CD8-positive, alpha-beta memory T cell (primary cell): ENCODE measurements at regions not wholly inside any gene's neighbourhood (a gene's known extent, or its start where the extent isn't known, plus 50 kb on each side); places are given as distances from the start of the nearest gene placed in this dataset.

Experiments used
- CTCF ChIA-PET: fragments of 350-600 bp; sonication (Branson Sonifier 250); formaldehyde crosslinking; loops from one replicate; lab custom pipeline; 2021; ENCODE audit warnings: antibody characterized with exemption; lab: Charles Lee
- POLR2A ChIA-PET: fragments of 350-600 bp; sonication (Branson Sonifier 250); formaldehyde crosslinking; loops from one replicate; lab custom pipeline; 2021; ENCODE audit warnings: antibody characterized with exemption; lab: Charles Lee
- DNase-seq, 5 donors: peaks; one replicate each; pipeline versions ENCODE4 v3.0.0 to v3.0.0-alpha.2; 2020 to 2022; ENCODE audit warnings: mixed read lengths in 1 of 5
- H3K27ac ChIP-seq: one replicate; pipeline ENCODE4 v1.7.0; 2013; ENCODE audit warnings: low read depth, mild to moderate bottlenecking, low read length, moderate library complexity
- H3K27me3 ChIP-seq: 2 replicates; pipeline ENCODE4 v1.7.0; 2013; ENCODE audit warnings: low read length, mild to moderate bottlenecking; ENCODE audit not compliant: insufficient read depth, poor library complexity, severe bottlenecking
- H3K36me3 ChIP-seq: 2 replicates; pipeline ENCODE4 v1.7.0; 2013; ENCODE audit warnings: mild to moderate bottlenecking, low read length, moderate library complexity; ENCODE audit not compliant: insufficient read depth
- H3K4me1 ChIP-seq: 2 replicates; pipeline ENCODE4 v1.7.0; 2013; ENCODE audit warnings: mild to moderate bottlenecking, low read length, moderate library complexity; ENCODE audit not compliant: insufficient read depth
- H3K4me3 ChIP-seq: 2 replicates; pipeline ENCODE4 v1.7.0; 2013; ENCODE audit warnings: mild to moderate bottlenecking, low read length
- H3K9me3 ChIP-seq: 2 replicates; pipeline ENCODE4 v1.7.0; 2013; ENCODE audit warnings: mild to moderate bottlenecking, low read length
- H3K27ac Mint-ChIP-seq, 8 donors: one replicate each; pipeline ENCODE4 v1.8.0; 2020 to 2021; ENCODE audit warnings: mixed read lengths in 8 of 8, mild to moderate bottlenecking in 6 of 8, inconsistent platforms in 3 of 8, moderate library complexity in 3 of 8
- H3K27me3 Mint-ChIP-seq, 2 donors: one replicate each; pipeline ENCODE4 v1.8.0; 2020 to 2021; ENCODE audit warnings: mixed read lengths in 2 of 2, mild to moderate bottlenecking in 1 of 2, moderate library complexity in 1 of 2
- H3K36me3 Mint-ChIP-seq, 3 donors: one replicate each; pipeline ENCODE4 v1.8.0; 2020 to 2021; ENCODE audit warnings: mixed read lengths in 3 of 3, inconsistent platforms in 1 of 3, mild to moderate bottlenecking in 1 of 3
- H3K4me1 Mint-ChIP-seq, 3 donors: one replicate each; pipeline ENCODE4 v1.8.0; 2020 to 2021; ENCODE audit warnings: mixed read lengths in 3 of 3, inconsistent platforms in 1 of 3, mild to moderate bottlenecking in 1 of 3
- H3K4me3 Mint-ChIP-seq, 7 donors: one replicate each; pipeline ENCODE4 v1.8.0; 2020 to 2021; ENCODE audit warnings: mixed read lengths in 7 of 7, mild to moderate bottlenecking in 6 of 7, moderate library complexity in 4 of 7, inconsistent platforms in 2 of 7
- H3K9me3 Mint-ChIP-seq, 5 donors: one replicate each; pipeline ENCODE4 v1.8.0; 2020 to 2022; ENCODE audit warnings: mixed read lengths in 5 of 5, mild to moderate bottlenecking in 3 of 5, moderate library complexity in 2 of 5, inconsistent platforms in 1 of 5

DNA sequence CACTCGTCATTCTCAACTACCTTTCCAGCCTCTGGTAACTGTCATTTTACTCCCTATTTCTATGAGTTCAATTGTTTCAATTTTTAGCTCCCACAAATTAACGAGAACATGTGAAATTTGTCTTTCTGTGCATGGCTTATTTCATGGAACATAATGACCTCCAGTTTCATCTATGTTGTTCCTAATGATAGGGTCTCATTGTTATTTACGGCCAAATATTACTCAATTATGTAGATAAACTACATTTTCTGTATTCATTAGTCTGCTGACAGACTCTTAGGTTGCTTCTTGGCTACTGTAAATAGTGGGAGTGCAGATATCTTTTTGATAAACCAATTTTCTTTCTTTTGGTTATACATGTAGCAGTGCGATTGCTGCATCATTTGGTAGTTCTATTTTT, 374.9 kb upstream of the ROBO1 start:
- H3K4me1 Mint-ChIP-seq: no peaks in the 10 kb centered on the region
- POLR2A ChIA-PET: no interaction called here
- H3K27me3 Mint-ChIP-seq: no peaks in the 10 kb centered on the region
- no peak overlapping the region for H3K4me3 Mint-ChIP-seq
- no peaks in the 10 kb centered on the region for H3K4me1 ChIP-seq
- no peak for DNase-seq
- H3K27me3 ChIP-seq: no peaks in the 10 kb centered on the region
- H3K36me3 Mint-ChIP-seq: no peaks in the 10 kb centered on the region
- CTCF ChIA-PET: no interaction called here
- no peaks in the 10 kb centered on the region for H3K36me3 ChIP-seq
- no peak overlapping the region for H3K27ac ChIP-seq
- no peaks in the 10 kb centered on the region for H3K9me3 ChIP-seq
- no peak overlapping the region for H3K4me3 ChIP-seq
- no peak overlapping the region for H3K27ac Mint-ChIP-seq
- peaks cover 10 to 47% (median 32%) of the 10 kb centered on the region in 5 donors for H3K9me3 Mint-ChIP-seq

DNA sequence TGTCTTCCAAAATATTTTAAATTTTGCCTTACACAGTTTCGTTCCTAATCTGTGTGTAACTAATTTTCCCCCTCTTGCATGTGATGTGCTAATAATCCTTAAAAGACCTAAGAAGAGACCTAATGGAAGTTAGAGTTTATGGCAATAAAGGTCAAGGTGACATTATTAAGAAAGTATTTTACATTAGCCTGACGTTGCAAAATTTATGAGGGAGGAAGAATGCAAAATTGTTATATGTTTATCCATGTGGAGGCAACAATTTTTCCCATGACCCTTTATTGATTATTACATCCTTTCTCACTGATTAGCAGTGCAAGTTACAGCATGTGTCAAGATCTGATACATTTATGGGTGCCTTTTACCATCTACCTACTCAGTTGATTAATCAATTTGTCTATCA, 373.8 kb upstream of the ROBO1 start:
- ChIA-PET POLR2A (no interaction called here), CTCF (no interaction called here)
- Histone ChIP-seq H3K4me1 (no peaks in the 10 kb centered on the region), H3K4me3 (no peak overlapping the region), H3K27me3 (no peaks in the 10 kb centered on the region), H3K9me3 (no peaks in the 10 kb centered on the region), H3K27ac (no peak overlapping the region), H3K36me3 (no peaks in the 10 kb centered on the region)
- Mint-ChIP-seq H3K4me3 (no peak overlapping the region), H3K4me1 (no peaks in the 10 kb centered on the region), H3K9me3 (peaks cover 13 to 50% (median 30%) of the 10 kb centered on the region in 5 donors), H3K27ac (no peak overlapping the region), H3K27me3 (no peaks in the 10 kb centered on the region), H3K36me3 (no peaks in the 10 kb centered on the region)
- no peak for DNase-seq

DNA sequence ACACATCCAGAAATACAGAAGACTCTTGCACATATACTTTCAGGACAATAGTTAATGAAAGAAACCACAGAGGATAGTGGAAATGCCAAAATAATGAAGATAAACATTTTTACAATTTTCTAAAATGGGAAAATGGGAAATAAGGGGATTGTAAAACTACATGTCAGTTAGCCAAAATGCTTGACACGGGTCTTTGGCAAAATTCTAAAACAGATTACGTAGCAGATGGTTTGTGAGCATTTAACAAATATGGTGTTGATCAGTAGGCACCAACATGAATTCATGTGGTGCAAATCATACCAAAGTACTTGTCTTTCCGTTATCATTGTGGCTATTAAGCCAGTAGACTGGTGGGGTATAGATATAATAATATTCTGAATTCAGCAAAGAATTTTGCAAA, 348.5 kb upstream of the ROBO1 start:
- no peak overlapping the region for H3K27ac Mint-ChIP-seq
- Histone ChIP-seq H3K36me3 (no peaks in the 10 kb centered on the region), H3K4me3 (no peak overlapping the region), H3K4me1 (no peaks in the 10 kb centered on the region), H3K27ac (no peak overlapping the region), H3K27me3 (no peaks in the 10 kb centered on the region), H3K9me3 (no peaks in the 10 kb centered on the region)
- peaks cover 7 to 43% (median 8%) of the 10 kb centered on the region in 5 donors for H3K9me3 Mint-ChIP-seq
- H3K4me1 Mint-ChIP-seq: no peaks in the 10 kb centered on the region
- ChIA-PET CTCF (no interaction called here), POLR2A (no interaction called here)
- peaks cover 0 to 1% of the 10 kb centered on the region in 2 donors for H3K27me3 Mint-ChIP-seq
- H3K4me3 Mint-ChIP-seq: no peak overlapping the region
- no peaks in the 10 kb centered on the region for H3K36me3 Mint-ChIP-seq
- DNase-seq: no peak

DNA sequence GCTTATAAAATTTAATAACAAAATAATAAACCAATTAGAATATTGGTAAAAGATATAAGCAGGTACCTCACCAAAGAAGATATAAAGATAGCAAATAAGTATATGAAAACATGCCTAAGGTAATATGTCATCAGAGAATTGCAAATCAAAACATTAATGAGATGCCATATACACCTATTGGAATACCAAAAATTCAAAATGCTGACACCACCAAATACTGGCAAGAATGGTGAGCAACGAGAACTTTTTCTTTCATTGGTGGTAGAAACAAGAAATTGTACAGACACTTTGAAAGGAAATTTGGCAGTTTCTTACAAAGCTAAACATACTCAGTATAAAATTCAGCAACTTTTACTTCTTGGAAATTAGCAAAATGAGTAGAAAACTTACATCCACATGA, 346.9 kb upstream of the ROBO1 start:
- H3K4me1 Mint-ChIP-seq: no peaks in the 10 kb centered on the region
- H3K9me3 Mint-ChIP-seq: peaks cover 6 to 38% (median 7%) of the 10 kb centered on the region in 5 donors
- H3K4me3 Mint-ChIP-seq: no peak overlapping the region
- ChIA-PET CTCF (no interaction called here), POLR2A (no interaction called here)
- Histone ChIP-seq H3K4me1 (no peaks in the 10 kb centered on the region), H3K4me3 (no peak overlapping the region), H3K9me3 (no peaks in the 10 kb centered on the region), H3K36me3 (no peaks in the 10 kb centered on the region), H3K27ac (no peak overlapping the region), H3K27me3 (no peaks in the 10 kb centered on the region)
- no peak overlapping the region for H3K27ac Mint-ChIP-seq
- peaks cover 0 to 1% of the 10 kb centered on the region in 2 donors for H3K27me3 Mint-ChIP-seq
- DNase-seq: no peak
- H3K36me3 Mint-ChIP-seq: no peaks in the 10 kb centered on the region

DNA sequence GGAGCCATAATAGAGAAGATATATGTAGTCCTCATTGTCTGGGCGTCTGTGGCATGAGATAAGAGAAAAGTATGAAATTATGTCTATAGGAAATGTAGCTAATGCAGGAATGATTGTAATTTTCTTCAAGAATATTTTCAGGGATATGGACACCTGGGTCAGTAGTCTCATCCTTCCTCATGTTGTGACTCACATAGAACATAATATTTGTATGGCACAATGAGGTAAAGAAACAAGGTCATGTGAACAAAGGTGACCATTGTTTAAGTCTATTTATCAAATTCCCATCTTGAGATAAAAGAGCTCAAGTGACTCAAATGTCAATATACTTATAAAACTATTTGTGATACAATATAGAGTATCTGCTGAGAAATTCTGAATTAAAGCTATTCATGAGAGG, 345.5 kb upstream of the ROBO1 start:
- Histone ChIP-seq H3K36me3 (no peaks in the 10 kb centered on the region), H3K27me3 (no peaks in the 10 kb centered on the region), H3K4me3 (no peak overlapping the region), H3K4me1 (no peaks in the 10 kb centered on the region), H3K9me3 (no peaks in the 10 kb centered on the region), H3K27ac (no peak overlapping the region)
- Mint-ChIP-seq H3K9me3 (peaks cover 4 to 39% (median 6%) of the 10 kb centered on the region in 5 donors), H3K27me3 (peaks cover 0 to 1% of the 10 kb centered on the region in 2 donors), H3K27ac (no peak overlapping the region), H3K4me3 (no peak overlapping the region), H3K36me3 (no peaks in the 10 kb centered on the region), H3K4me1 (no peaks in the 10 kb centered on the region)
- ChIA-PET POLR2A (no interaction called here), CTCF (no interaction called here)
- no peak for DNase-seq

DNA sequence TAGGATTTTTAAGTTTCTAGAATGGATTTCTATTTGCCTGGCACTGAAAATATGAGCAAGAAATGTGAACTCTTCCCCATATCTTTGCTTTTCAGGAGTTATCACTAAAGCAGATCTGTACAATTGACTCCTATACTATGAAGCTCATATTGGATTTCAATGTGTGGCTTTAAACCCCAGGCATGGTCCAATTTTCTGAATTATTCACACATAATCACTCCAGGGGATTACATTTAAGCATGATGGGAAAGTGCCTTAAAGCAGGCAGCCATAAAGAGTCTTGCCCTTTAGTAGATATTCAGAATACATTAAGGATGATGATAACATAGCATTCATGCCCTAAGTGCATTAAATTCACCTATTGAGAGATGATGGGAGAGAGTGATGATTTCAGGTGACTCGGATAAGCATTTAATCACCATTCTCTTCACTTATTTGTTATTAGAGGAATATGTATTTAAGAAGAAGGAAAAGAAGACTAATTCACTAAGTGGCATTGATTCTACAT, 331.8 kb upstream of the ROBO1 start:
- CTCF ChIA-PET: no interaction called here
- Mint-ChIP-seq H3K36me3 (no peaks in the 10 kb centered on the region), H3K27ac (no peak overlapping the region)

DNA sequence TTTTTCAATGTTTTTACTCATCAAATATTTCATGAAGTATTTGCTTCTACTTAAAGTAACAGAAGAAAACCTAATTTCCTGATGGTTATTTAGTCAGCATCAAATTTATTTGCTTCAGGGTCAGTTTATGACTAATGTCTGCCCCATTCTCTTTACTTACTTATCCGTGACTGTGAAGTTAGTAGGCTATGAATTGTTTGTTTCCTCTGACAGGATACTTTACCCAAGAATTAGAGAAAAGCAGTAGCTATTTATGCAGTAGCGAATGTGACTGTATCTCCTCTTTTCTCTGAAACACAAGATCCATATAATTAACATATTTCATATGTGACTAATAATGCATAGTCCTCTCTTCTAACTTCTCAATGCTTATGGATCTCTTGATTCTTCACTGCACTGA, 329.9 kb upstream of the ROBO1 start:
- Mint-ChIP-seq H3K27me3 (no peaks in the 10 kb centered on the region), H3K4me3 (no peak overlapping the region), H3K9me3 (peaks cover 0 to 38% (median 2%) of the 10 kb centered on the region in 5 donors), H3K36me3 (no peaks in the 10 kb centered on the region), H3K4me1 (no peaks in the 10 kb centered on the region), H3K27ac (no peak overlapping the region)
- no peaks in the 10 kb centered on the region for H3K27me3 ChIP-seq
- CTCF ChIA-PET: no interaction called here
- no peaks in the 10 kb centered on the region for H3K9me3 ChIP-seq
- no peak for DNase-seq
- no peak overlapping the region for H3K4me3 ChIP-seq
- no peaks in the 10 kb centered on the region for H3K36me3 ChIP-seq
- H3K4me1 ChIP-seq: no peaks in the 10 kb centered on the region
- POLR2A ChIA-PET: no interaction called here
- no peak overlapping the region for H3K27ac ChIP-seq

More for the DNA sequence above, 331.8 kb upstream of the ROBO1 start:
- Mint-ChIP-seq H3K27me3 (no peaks in the 10 kb centered on the region), H3K9me3 (peaks cover 0 to 31% (median 4%) of the 10 kb centered on the region in 5 donors), H3K4me1 (no peaks in the 10 kb centered on the region), H3K4me3 (no peak overlapping the region)
- POLR2A ChIA-PET: no interaction called here
- no peak for DNase-seq
- Histone ChIP-seq H3K4me1 (no peaks in the 10 kb centered on the region), H3K9me3 (no peaks in the 10 kb centered on the region), H3K27ac (no peak overlapping the region), H3K4me3 (no peak overlapping the region), H3K27me3 (no peaks in the 10 kb centered on the region), H3K36me3 (no peaks in the 10 kb centered on the region)

DNA sequence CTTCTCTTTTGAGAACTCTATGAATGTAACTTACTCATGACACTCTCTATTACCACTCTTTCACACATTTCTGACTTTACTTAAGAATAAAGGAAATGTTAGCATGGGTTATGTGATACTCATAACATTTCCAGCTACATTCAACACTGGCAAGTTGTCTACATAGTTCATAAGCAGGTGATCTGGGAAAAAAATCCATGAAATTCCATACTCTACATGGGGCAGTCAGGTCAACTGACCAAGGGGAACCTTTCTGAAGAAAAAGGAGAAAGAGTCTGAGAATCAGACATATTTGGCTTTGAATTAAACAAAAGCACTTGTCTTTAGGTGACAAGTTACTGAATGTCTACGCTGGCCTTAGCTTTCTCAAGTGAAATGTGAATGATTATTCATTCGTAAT, 329.1 kb upstream of the ROBO1 start:
- Histone ChIP-seq H3K9me3 (no peaks in the 10 kb centered on the region), H3K36me3 (no peaks in the 10 kb centered on the region), H3K27me3 (no peaks in the 10 kb centered on the region), H3K27ac (no peak overlapping the region), H3K4me1 (no peaks in the 10 kb centered on the region), H3K4me3 (no peak overlapping the region)
- no peaks in the 10 kb centered on the region for H3K4me1 Mint-ChIP-seq
- ChIA-PET CTCF (no interaction called here), POLR2A (no interaction called here)
- peaks cover 0 to 41% (median 2%) of the 10 kb centered on the region in 5 donors for H3K9me3 Mint-ChIP-seq
- H3K27me3 Mint-ChIP-seq: no peaks in the 10 kb centered on the region
- no peak overlapping the region for H3K27ac Mint-ChIP-seq
- H3K4me3 Mint-ChIP-seq: no peak overlapping the region
- DNase-seq: no peak
- H3K36me3 Mint-ChIP-seq: no peaks in the 10 kb centered on the region

DNA sequence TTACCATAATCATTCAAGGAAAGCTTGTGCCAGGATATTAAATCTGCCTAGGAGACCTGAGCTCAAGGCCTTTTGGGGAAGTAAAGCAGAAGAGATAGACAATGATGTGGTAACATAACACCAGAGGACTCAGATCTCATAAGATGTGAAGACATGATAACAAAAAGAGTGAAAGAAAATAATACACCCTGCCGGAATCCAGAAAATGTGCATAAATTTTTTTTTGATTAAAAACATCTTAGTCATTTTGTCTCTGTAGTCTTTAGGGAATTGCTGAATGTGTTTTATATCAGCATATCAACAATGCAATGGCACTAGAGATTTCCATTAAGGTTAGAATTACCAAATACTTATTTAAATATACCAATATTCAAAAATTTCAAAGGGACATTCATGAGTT, 326.8 kb upstream of the ROBO1 start:
- Histone ChIP-seq H3K27ac (no peak overlapping the region), H3K4me3 (no peak overlapping the region), H3K9me3 (no peaks in the 10 kb centered on the region), H3K36me3 (no peaks in the 10 kb centered on the region), H3K4me1 (no peaks in the 10 kb centered on the region), H3K27me3 (no peaks in the 10 kb centered on the region)
- no peaks in the 10 kb centered on the region for H3K27me3 Mint-ChIP-seq
- no peaks in the 10 kb centered on the region for H3K4me1 Mint-ChIP-seq
- ChIA-PET CTCF (no interaction called here), POLR2A (no interaction called here)
- peaks cover 0 to 38% (median 2%) of the 10 kb centered on the region in 5 donors for H3K9me3 Mint-ChIP-seq
- H3K36me3 Mint-ChIP-seq: no peaks in the 10 kb centered on the region
- H3K4me3 Mint-ChIP-seq: no peak overlapping the region
- no peak overlapping the region for H3K27ac Mint-ChIP-seq
- DNase-seq: no peak
